GM23248 (cell line): ENCODE measurements at regions not wholly inside any gene's neighbourhood (a gene's known extent, or its start where the extent isn't known, plus 50 kb on each side); places are given as distances from the start of the nearest gene placed in this dataset.
A peak's percentile ranks its signal among the peaks of the same experiment; 100 is the strongest.

Experiments
- DNase-seq: peaks from one replicate; pipeline ENCODE4 v3.0.0-alpha.2; 2015
- H2AFZ ChIP-seq: fragments of 200-600 bp; sonication (generic); 2 replicates; pipeline ENCODE4 v1.6.1; 2016; ENCODE audit warnings: antibody characterized with exemption
- H3F3A ChIP-seq: fragments of 200-600 bp; sonication (generic); 2 replicates; pipeline ENCODE4 v1.6.1; 2016; ENCODE audit warnings: mild to moderate bottlenecking, antibody characterized with exemption, mixed run types; ENCODE audit not compliant: insufficient read depth
- H3K27ac ChIP-seq: fragments of 200-600 bp; sonication (generic); 2 replicates; pipeline ENCODE4 v1.5.1; 2016; ENCODE audit warnings: mild to moderate bottlenecking
- H3K27me3 ChIP-seq: fragments of 200-600 bp; sonication (generic); replicated peaks from 2 replicates; pipeline ENCODE4 v1.6.1; 2016; ENCODE audit warnings: mild to moderate bottlenecking; ENCODE audit not compliant: insufficient read depth
- H3K36me3 ChIP-seq: fragments of 200-600 bp; sonication (generic); 2 replicates; pipeline ENCODE4 v1.6.1; 2016; ENCODE audit warnings: low read depth, mild to moderate bottlenecking
- H3K4me1 ChIP-seq: fragments of 200-600 bp; sonication (generic); 2 replicates; pipeline ENCODE4 v1.6.1; 2016; ENCODE audit warnings: mild to moderate bottlenecking; ENCODE audit not compliant: insufficient read depth
- H3K4me2 ChIP-seq: fragments of 200-600 bp; sonication (generic); one replicate; pipeline ENCODE4 v1.6.1; 2016; ENCODE audit warnings: mild to moderate bottlenecking; ENCODE audit not compliant: unreplicated experiment
- H3K4me3 ChIP-seq: fragments of 200-600 bp; sonication (generic); 2 replicates; pipeline ENCODE4 v1.5.1; 2016; ENCODE audit warnings: mild to moderate bottlenecking
- H3K79me2 ChIP-seq: fragments of 200-600 bp; sonication (generic); 2 replicates; pipeline ENCODE4 v1.6.1; 2016; ENCODE audit warnings: mild to moderate bottlenecking; ENCODE audit not compliant: insufficient read depth
- H3K9ac ChIP-seq: fragments of 200-600 bp; sonication (generic); 2 replicates; pipeline ENCODE4 v1.6.1; 2016; ENCODE audit warnings: mild to moderate bottlenecking
- H3K9me2 ChIP-seq: fragments of 200-600 bp; sonication (generic); 2 replicates; pipeline ENCODE4 v1.6.1; 2016; ENCODE audit warnings: mixed run types, mild to moderate bottlenecking, moderate library complexity; ENCODE audit not compliant: insufficient read depth
- H3K9me3 ChIP-seq: fragments of 200-600 bp; sonication (generic); one replicate; pipeline ENCODE4 v1.6.1; 2017; ENCODE audit warnings: low read depth
- H4K20me1 ChIP-seq: fragments of 200-600 bp; sonication (generic); 2 replicates; pipeline ENCODE4 v1.6.0; 2016; ENCODE audit not compliant: insufficient read depth
- EZH2 ChIP-seq: fragments of 200-600 bp; sonication (generic); IDR thresholded peaks from 2 replicates; pipeline ENCODE4 v1.6.1; 2018; ENCODE audit warnings: antibody characterized with exemption, mild to moderate bottlenecking; ENCODE audit not compliant: insufficient read depth, poor library complexity, severe bottlenecking
- EZH2phosphoT487 ChIP-seq: fragments of 200-600 bp; sonication (generic); IDR thresholded peaks from 2 replicates; pipeline ENCODE4 v1.6.1; 2018; ENCODE audit warnings: antibody characterized with exemption, moderate library complexity, mild to moderate bottlenecking, low read depth; ENCODE audit not compliant: insufficient read depth
- WGBS, 2 experiments: methylation state at CpG; one replicate each; pipeline ENCODE4 v1.1.6; 2015 to 2017; ENCODE audit warnings: low lambda C conversion rate in 2 of 2, low coverage in 1 of 2; ENCODE audit errors: missing lambda C conversion rate in 2 of 2; 5-methylcytosine and 5-hydroxymethylcytosine counted together
- in situ Hi-C: fragments of 300-500 bp; cut with MboI; formaldehyde crosslinking; loops from 2 replicates; pipeline ENCODE4 v1.15.0; 2020

DNA sequence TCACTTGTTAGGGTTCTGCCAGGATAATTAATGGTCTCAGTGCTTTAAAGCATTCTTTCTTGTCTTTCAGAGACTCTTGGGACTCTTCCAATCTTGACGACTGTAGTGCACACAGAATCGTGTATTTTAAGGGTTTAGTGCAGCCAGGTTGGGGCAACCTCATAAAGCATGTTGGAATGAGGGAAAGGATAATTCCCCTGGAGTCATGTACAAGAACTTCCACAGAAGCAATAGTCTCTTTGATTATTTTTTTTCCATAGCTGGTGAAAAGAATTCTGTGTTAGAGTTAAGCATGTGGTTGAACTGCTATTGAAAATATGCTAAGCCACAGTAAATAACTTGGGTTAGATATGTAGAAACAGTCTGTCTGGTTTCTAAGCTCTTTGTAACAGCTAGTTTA, 246.8 kb upstream of the DAAM1 start:
- no peak for TF ChIP-seq EZH2
- no peak for TF ChIP-seq EZH2phosphoT487
- 0 out of 2 replicates have a peak, but pooled peaks cover 6% of the 10 kb centered on the region for H3K4me1 ChIP-seq
- in situ Hi-C loops = no loop called here
- no peak overlapping the region for H3K9ac ChIP-seq
- H3K9me3 ChIP-seq = no peaks in the 10 kb centered on the region
- no peaks in the 10 kb centered on the region for H3K36me3 ChIP-seq
- H3F3A ChIP-seq = peaks cover 7% of the 10 kb centered on the region; the same call in 1 of the 2 replicates
- no peaks in the 10 kb centered on the region; the same call in 1 of the 2 replicates for H3K27me3 ChIP-seq
- H4K20me1 ChIP-seq = no peaks in the 10 kb centered on the region
- H3K27ac ChIP-seq = no peak overlapping the region
- 13 to 17% methylated on average over 2 of the region's 2 CpGs for WGBS, 2 experiments
- H3K4me3 ChIP-seq = no peak overlapping the region
- no peak for DNase-seq
- H2AFZ ChIP-seq = no peak overlapping the region
- H3K79me2 ChIP-seq = no peaks in the 10 kb centered on the region
- H3K4me2 ChIP-seq = no peak overlapping the region
- no peaks in the 10 kb centered on the region for H3K9me2 ChIP-seq

DNA sequence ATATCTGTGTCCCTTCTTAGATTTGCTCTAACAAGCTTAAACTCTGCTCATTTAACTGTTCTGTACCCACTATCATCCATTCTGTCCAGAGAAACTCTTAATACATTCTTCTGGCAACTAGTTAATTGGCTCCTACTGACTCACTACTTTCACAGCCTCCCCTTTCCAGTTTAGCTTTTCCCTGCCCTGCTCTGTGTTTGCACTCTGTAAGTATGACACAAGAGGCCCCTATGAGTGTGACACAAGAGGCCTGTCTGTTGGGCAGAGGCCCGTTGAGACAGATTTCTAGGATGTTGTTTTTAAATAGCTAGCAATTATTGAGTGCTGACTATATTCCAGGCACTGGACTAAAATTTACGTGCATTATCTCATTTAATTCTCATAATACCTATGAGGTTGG, 246.0 kb upstream of the DAAM1 start:
- Histone ChIP-seq H2AFZ (no peak overlapping the region), H4K20me1 (no peaks in the 10 kb centered on the region), H3K4me2 (no peak overlapping the region), H3F3A (peaks cover 7% of the 10 kb centered on the region; the same call in 1 of the 2 replicates), H3K27me3 (no peaks in the 10 kb centered on the region; the same call in 1 of the 2 replicates), H3K27ac (no peak overlapping the region), H3K4me1 (0 out of 2 replicates have a peak, but pooled peaks cover 6% of the 10 kb centered on the region), H3K79me2 (no peaks in the 10 kb centered on the region), H3K4me3 (no peak overlapping the region), H3K9me3 (no peaks in the 10 kb centered on the region), H3K36me3 (no peaks in the 10 kb centered on the region), H3K9me2 (no peaks in the 10 kb centered on the region), H3K9ac (no peak overlapping the region)
- peak; percentile 67 for DNase-seq
- TF ChIP-seq EZH2 (no peak), EZH2phosphoT487 (no peak)
- in situ Hi-C loops = no loop called here
- WGBS, 2 experiments = 67 to 86% methylated on average over 2 of the region's 2 CpGs

DNA sequence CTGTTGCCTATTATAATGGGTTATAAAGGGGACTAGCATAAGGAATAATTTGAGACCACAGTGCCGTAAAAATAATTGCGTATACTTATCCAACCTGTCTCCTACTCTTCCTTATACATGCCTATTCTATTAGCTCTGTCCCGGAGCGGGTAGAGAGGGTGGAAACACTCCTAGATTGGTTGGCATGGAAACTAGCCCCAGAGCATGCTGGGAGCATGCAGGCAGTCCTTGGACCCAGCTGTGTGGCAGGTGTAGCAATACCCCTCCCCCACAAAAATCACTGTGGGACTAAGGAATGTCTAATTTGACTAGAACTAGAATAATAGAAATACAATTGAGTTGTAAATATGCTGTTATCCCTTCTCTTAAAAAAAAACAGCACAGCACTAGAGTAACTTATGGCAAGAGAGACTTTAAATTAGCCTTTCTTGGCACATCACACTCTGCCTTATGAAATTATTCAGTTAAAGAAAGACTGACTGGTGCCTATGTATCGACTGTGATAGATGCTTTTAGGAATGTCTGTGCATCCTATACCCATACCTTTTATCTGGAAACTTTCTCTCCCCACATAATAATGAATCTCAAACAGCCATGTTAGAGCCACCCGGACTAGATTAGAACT, 244.0 kb upstream of the DAAM1 start:
- Histone ChIP-seq H2AFZ (no peak overlapping the region), H3K27me3 (no peaks in the 10 kb centered on the region; the same call in 1 of the 2 replicates), H3K9ac (no peak overlapping the region), H3K9me3 (no peaks in the 10 kb centered on the region), H3K4me3 (no peak overlapping the region), H3F3A (peaks cover 7% of the 10 kb centered on the region; the same call in 1 of the 2 replicates), H3K4me2 (no peak overlapping the region), H3K9me2 (no peaks in the 10 kb centered on the region), H3K27ac (no peak overlapping the region), H3K79me2 (no peaks in the 10 kb centered on the region), H3K36me3 (no peaks in the 10 kb centered on the region), H3K4me1 (0 out of 2 replicates have a peak, but pooled peaks cover 6% of the 10 kb centered on the region), H4K20me1 (no peaks in the 10 kb centered on the region)
- TF ChIP-seq EZH2phosphoT487 (no peak), EZH2 (no peak)
- in situ Hi-C loops = no loop called here
- 16 to 18% methylated on average over 6 of the region's 6 CpGs for WGBS, 2 experiments
- no peak for DNase-seq

DNA sequence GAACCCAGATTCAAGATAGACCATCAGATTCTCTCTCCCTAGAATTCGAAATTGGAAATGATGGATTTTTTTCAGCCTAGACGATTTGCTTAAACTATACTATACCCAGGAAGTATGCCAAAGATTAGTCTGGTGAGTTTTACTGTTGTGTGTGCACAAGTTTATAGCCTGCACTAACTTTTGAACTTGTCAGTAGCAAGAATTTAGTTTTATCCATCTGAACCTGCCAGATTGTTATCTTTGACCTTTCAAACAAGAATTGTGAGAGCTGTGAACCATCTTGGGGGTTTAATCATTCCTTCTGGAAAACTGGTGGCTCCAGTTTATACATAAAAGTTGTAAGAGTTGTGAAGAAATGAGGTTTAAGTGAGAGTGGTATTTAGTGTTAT, 243.5 kb upstream of the DAAM1 start:
- H3F3A ChIP-seq = peaks cover 7% of the 10 kb centered on the region; the same call in 1 of the 2 replicates
- WGBS, 2 experiments = 17 to 33% methylated on average over 2 of the region's 2 CpGs

More for the DNA sequence above, 243.5 kb upstream of the DAAM1 start:
- Histone ChIP-seq H2AFZ (no peak overlapping the region), H4K20me1 (no peaks in the 10 kb centered on the region), H3K79me2 (no peaks in the 10 kb centered on the region), H3K27me3 (no peaks in the 10 kb centered on the region; the same call in 1 of the 2 replicates), H3K4me2 (no peak overlapping the region), H3K36me3 (no peaks in the 10 kb centered on the region), H3K9me3 (no peaks in the 10 kb centered on the region), H3K9ac (no peak overlapping the region), H3K4me1 (0 out of 2 replicates have a peak, but pooled peaks cover 6% of the 10 kb centered on the region), H3K9me2 (no peaks in the 10 kb centered on the region), H3K4me3 (no peak overlapping the region), H3K27ac (no peak overlapping the region)
- TF ChIP-seq EZH2 = no peak
- no peak for TF ChIP-seq EZH2phosphoT487
- no peak for DNase-seq
- in situ Hi-C loops = no loop called here
